ENCODE measurements at regions not wholly inside any gene's neighbourhood (a gene's known extent, or its start where the extent isn't known, plus 50 kb on each side); places are given as distances from the start of the nearest gene placed in this dataset.
A peak's percentile ranks its signal among the peaks of the same experiment; 100 is the strongest.

DNA sequence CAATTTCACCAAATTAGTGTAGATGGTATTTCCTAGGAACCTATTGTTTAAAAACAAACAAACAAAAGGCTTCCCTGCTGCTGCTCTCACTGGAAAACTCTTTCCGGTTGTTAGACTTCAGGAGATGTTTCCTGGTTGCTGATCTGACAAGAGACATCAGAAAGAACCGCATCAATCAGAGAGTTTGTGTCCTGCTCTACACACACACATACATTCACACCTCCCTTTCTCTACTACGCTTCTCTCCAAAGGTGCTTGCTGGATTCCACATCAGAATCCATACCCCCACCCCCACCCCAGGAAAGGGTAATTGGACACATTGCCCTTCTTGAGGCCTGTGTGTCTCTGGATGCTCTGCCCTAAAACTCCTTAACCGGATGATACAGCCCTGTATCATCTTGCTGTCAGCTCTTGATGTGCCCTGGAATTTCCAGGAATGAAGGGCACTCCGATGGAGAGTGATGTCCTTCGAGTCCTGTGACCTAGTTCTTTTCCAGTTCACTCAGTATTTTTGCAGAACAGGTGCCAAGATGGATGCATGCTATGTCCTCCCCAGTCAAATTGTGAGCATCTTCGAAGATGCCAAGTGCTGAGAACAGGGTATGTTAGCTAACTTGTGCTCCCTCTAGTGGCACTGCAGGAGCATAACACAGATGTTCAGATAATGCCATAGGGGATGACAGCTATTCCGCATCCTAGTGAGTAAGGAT, 113.7 kb upstream of the SLC35F3 start:
- Mint-ChIP-seq H3K27ac (no peak overlapping the region), H3K9me3 (peaks cover 0 to 4% of the 10 kb centered on the region in 2 donors), H3K4me3 (no peak overlapping the region), H3K36me3 (no peaks in the 10 kb centered on the region), H3K27me3 (ENCODE audit: low read depth in 2 of 2) (no peaks in the 10 kb centered on the region), H3K4me1 (no peaks in the 10 kb centered on the region)
- Histone ChIP-seq H3K4me1 (ENCODE audit: control insufficient read depth, insufficient read depth, low read length) (no peaks in the 10 kb centered on the region), H3K9me3 (ENCODE audit: control insufficient read depth, insufficient read depth, low read length) (no peaks in the 10 kb centered on the region), H3K36me3 (ENCODE audit: control insufficient read depth, insufficient read depth, low read length) (no peaks in the 10 kb centered on the region), H3K27me3 (ENCODE audit: control insufficient read depth, insufficient read depth, low read length) (no peaks in the 10 kb centered on the region), H3K27ac (ENCODE audit: low read length) (no peak overlapping the region), H3K4me3 (ENCODE audit: low read length) (no peak overlapping the region)
- DNase-seq (peak in 1 of 2 donors; percentile 73), ATAC-seq (peak; percentile 40 to 71 (median 64))
- intact Hi-C loops (cut with micrococcal nuclease): no loop called here
- TF ChIP-seq CTCF (IDR thresholded peaks at IDR 0.05): peak; percentile 62
- 41% methylated on average over 8 of the region's 8 CpGs for WGBS (ENCODE audit: insufficient coverage)

- Mint-ChIP-seq H3K36me3 (no peaks in the 10 kb centered on the region), H3K27me3 (ENCODE audit: low read depth in 2 of 2) (no peaks in the 10 kb centered on the region), H3K27ac (no peak overlapping the region), H3K9me3 (peaks cover 0 to 4% of the 10 kb centered on the region in 2 donors), H3K4me3 (no peak overlapping the region), H3K4me1 (no peaks in the 10 kb centered on the region)
- no peak overlapping the region for H3K27ac ChIP-seq (ENCODE audit: low read length)
- no peaks in the 10 kb centered on the region for H3K4me1 ChIP-seq (ENCODE audit: control insufficient read depth, insufficient read depth, low read length)
- no peaks in the 10 kb centered on the region for H3K36me3 ChIP-seq (ENCODE audit: control insufficient read depth, insufficient read depth, low read length)
- no peak for TF ChIP-seq CTCF (IDR thresholded peaks at IDR 0.05)
- H3K4me3 ChIP-seq (ENCODE audit: low read length): no peak overlapping the region
- 0% methylated on average over 1 of the region's 1 CpG for WGBS (ENCODE audit: insufficient coverage)
- ATAC-seq (no peak), DNase-seq (no peak)
- H3K27me3 ChIP-seq (ENCODE audit: control insufficient read depth, insufficient read depth, low read length): no peaks in the 10 kb centered on the region
- H3K9me3 ChIP-seq (ENCODE audit: control insufficient read depth, insufficient read depth, low read length): no peaks in the 10 kb centered on the region
- intact Hi-C loops (cut with micrococcal nuclease): no loop called here
Observed at GRCh38 chr1:233791372-233791703, 113.1 kb upstream of the SLC35F3 start.

- Histone ChIP-seq H3K4me3 (ENCODE audit: low read length) (no peak overlapping the region), H3K27me3 (ENCODE audit: control insufficient read depth, insufficient read depth, low read length) (no peaks in the 10 kb centered on the region), H3K36me3 (ENCODE audit: control insufficient read depth, insufficient read depth, low read length) (no peaks in the 10 kb centered on the region), H3K27ac (ENCODE audit: low read length) (no peak overlapping the region), H3K9me3 (ENCODE audit: control insufficient read depth, insufficient read depth, low read length) (no peaks in the 10 kb centered on the region), H3K4me1 (ENCODE audit: control insufficient read depth, insufficient read depth, low read length) (no peaks in the 10 kb centered on the region)
- intact Hi-C loops (cut with micrococcal nuclease): no loop called here
- H3K4me3 Mint-ChIP-seq: no peak overlapping the region
- H3K36me3 Mint-ChIP-seq: no peaks in the 10 kb centered on the region
- ATAC-seq (no peak), DNase-seq (no peak)
- no peaks in the 10 kb centered on the region for H3K27me3 Mint-ChIP-seq (ENCODE audit: low read depth in 2 of 2)
- no peak for TF ChIP-seq CTCF (IDR thresholded peaks at IDR 0.05)
- H3K27ac Mint-ChIP-seq: no peak overlapping the region
- H3K4me1 Mint-ChIP-seq: no peaks in the 10 kb centered on the region
- WGBS (ENCODE audit: insufficient coverage): 92% methylated on average over 6 of the region's 6 CpGs
- H3K9me3 Mint-ChIP-seq: peaks cover 0 to 4% of the 10 kb centered on the region in 2 donors
Observed at GRCh38 chr1:233791721-233792120, 112.8 kb upstream of the SLC35F3 start.

GRCh38 chr1:233794863-233795262, 109.6 kb upstream of the SLC35F3 start:
- no peak overlapping the region for H3K4me3 Mint-ChIP-seq
- ATAC-seq: no peak
- no peaks in the 10 kb centered on the region for H3K27me3 Mint-ChIP-seq (ENCODE audit: low read depth in 2 of 2)
- H3K27ac ChIP-seq (ENCODE audit: low read length): no peak overlapping the region
- no peak overlapping the region for H3K27ac Mint-ChIP-seq
- DNase-seq: no peak
- H3K36me3 Mint-ChIP-seq: no peaks in the 10 kb centered on the region
- no peaks in the 10 kb centered on the region for H3K4me1 ChIP-seq (ENCODE audit: control insufficient read depth, insufficient read depth, low read length)
- intact Hi-C loops (cut with micrococcal nuclease): no loop called here
- no peak for TF ChIP-seq CTCF (IDR thresholded peaks at IDR 0.05)
- H3K27me3 ChIP-seq (ENCODE audit: control insufficient read depth, insufficient read depth, low read length): no peaks in the 10 kb centered on the region
- peaks cover 0 to 7% of the 10 kb centered on the region in 2 donors for H3K9me3 Mint-ChIP-seq
- H3K4me3 ChIP-seq (ENCODE audit: low read length): no peak overlapping the region
- no CpG with 5 or more reads among the region's 2 CpGs for whole genome bisulfite sequencing (ENCODE audit: insufficient coverage)
- no peaks in the 10 kb centered on the region for H3K9me3 ChIP-seq (ENCODE audit: control insufficient read depth, insufficient read depth, low read length)
- H3K4me1 Mint-ChIP-seq: no peaks in the 10 kb centered on the region
- H3K36me3 ChIP-seq (ENCODE audit: control insufficient read depth, insufficient read depth, low read length): no peaks in the 10 kb centered on the region

Data from natural killer cell (primary cell).